WERI-Rb-1 (cell line): ENCODE measurements at regions not wholly inside any gene's neighbourhood (a gene's known extent, or its start where the extent isn't known, plus 50 kb on each side); places are given as distances from the start of the nearest gene placed in this dataset.

Experiments
- DNase-seq: peaks from one replicate; pipeline ENCODE4 v3.0.0-alpha.2; 2020
- H3K27ac ChIP-seq: fragments of 250-450 bp; sonication (Bioruptor Pico); 2 replicates; pipeline ENCODE4 v1.5.1; 2020; ENCODE audit warnings: mild to moderate bottlenecking, moderate library complexity
- H3K27me3 ChIP-seq: fragments of 250-450 bp; sonication (Bioruptor Pico); 2 replicates; pipeline ENCODE4 v1.5.1; 2021; ENCODE audit warnings: mild to moderate bottlenecking, low read depth, moderate library complexity; ENCODE audit not compliant: insufficient read depth, severe bottlenecking
- H3K36me3 ChIP-seq: fragments of 250-450 bp; sonication (Bioruptor Pico); 2 replicates; pipeline ENCODE4 v1.5.1; 2020; ENCODE audit warnings: mild to moderate bottlenecking, moderate library complexity
- H3K4me3 ChIP-seq: 2 replicates; pipeline ENCODE4 v1.5.1; 2011; ENCODE audit warnings: low read depth, mild to moderate bottlenecking, control low read depth, low read length
- H3K9me3 ChIP-seq: fragments of 250-450 bp; sonication (Bioruptor Pico); 2 replicates; pipeline ENCODE4 v1.5.1; 2021; ENCODE audit warnings: mild to moderate bottlenecking, moderate library complexity; ENCODE audit not compliant: severe bottlenecking
- CTCF ChIP-seq: IDR thresholded peaks from 2 replicates; pipeline ENCODE4 v1.5.1; 2011; ENCODE audit warnings: low read depth, mild to moderate bottlenecking, control low read depth, inconsistent platforms, low read length

DNA sequence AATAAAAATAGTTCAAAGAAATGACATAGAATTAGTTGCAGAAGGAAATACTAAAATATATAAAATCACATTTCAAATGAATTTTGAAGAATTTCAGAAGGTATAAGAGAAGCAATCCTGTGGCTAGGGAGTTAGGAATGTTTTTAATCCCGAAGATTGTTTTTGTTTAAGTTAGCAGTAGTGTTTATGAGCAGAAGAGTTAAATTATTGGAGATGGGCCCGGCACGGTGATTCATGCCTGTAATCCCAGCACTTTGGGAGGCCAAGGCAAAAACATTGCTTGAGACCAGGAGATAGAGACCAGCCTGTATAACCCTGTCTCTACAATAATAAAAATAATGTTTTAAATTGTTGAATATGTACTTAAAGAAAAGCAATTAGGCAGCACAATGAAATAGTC lies 432.5 kb downstream of the MFSD1 start:
- TF ChIP-seq CTCF = no peak
- Histone ChIP-seq H3K9me3 (peaks cover 2% of the 10 kb centered on the region), H3K27me3 (peaks cover 9% of the 10 kb centered on the region), H3K36me3 (no peaks in the 10 kb centered on the region), H3K4me3 (no peak overlapping the region), H3K27ac (no peak overlapping the region)
- no peak for DNase-seq

DNA sequence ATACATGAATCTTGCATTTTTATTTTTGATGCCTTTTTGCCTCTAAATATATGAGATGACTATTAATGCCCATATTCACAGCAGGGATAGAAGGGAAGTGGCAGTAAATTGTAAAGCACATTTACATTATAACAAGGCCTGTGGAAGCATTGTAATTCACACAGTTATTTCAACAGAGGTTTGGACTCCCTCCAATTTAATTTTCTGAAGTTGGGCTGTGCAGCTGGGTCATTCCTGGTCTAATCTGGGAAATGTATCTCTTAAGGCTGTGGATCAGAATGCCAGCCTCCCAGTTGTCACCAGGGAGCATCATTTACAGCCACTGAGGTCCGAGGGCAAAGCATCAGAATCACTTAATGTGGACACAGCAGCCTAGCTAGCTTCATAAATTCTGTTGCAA lies 434.5 kb downstream of the MFSD1 start:
- TF ChIP-seq CTCF = no peak
- Histone ChIP-seq H3K27ac (no peak overlapping the region), H3K27me3 (peaks cover 9% of the 10 kb centered on the region), H3K36me3 (no peaks in the 10 kb centered on the region), H3K4me3 (no peak overlapping the region), H3K9me3 (no peaks in the 10 kb centered on the region)
- DNase-seq = no peak

- peaks cover 9% of the 10 kb centered on the region for H3K27me3 ChIP-seq
Measured at GRCh38 chr3:159237226-159237625, 435.4 kb downstream of the MFSD1 start.

DNA sequence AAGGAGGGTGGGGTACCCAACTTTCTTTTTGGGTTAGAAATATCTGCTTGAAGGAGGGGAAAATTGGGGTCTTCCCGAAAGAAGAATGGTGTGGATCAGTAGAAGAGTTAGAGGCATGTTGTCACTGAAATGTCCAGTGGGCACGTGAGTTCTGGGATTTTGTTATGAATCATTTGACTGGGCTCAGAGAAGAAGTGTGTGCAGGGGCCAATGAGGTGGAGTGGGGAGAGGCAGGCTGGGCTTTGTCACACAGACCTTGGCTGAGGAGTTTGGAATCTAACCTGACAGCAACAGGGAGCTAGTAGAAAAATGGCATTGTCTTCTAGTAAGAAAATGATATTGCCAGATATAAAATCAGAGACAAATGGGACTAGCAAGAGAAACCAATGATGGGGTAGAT lies 436.8 kb downstream of the MFSD1 start:
- Histone ChIP-seq H3K4me3 (no peak overlapping the region), H3K27me3 (peaks cover 7% of the 10 kb centered on the region), H3K36me3 (no peaks in the 10 kb centered on the region), H3K27ac (no peak overlapping the region), H3K9me3 (no peaks in the 10 kb centered on the region)
- TF ChIP-seq CTCF = no peak
- no peak for DNase-seq

More at GRCh38 chr3:159237226-159237625, 435.4 kb downstream of the MFSD1 start:
- no peaks in the 10 kb centered on the region for H3K36me3 ChIP-seq
- H3K4me3 ChIP-seq = no peak overlapping the region
- no peaks in the 10 kb centered on the region for H3K9me3 ChIP-seq
- TF ChIP-seq CTCF = no peak
- no peak overlapping the region for H3K27ac ChIP-seq
- DNase-seq = no peak

GRCh38 chr3:159239059-159239458 lies 437.2 kb downstream of the MFSD1 start:
- no peak for TF ChIP-seq CTCF
- Histone ChIP-seq H3K4me3 (no peak overlapping the region), H3K27me3 (peaks cover 7% of the 10 kb centered on the region), H3K27ac (no peak overlapping the region), H3K36me3 (no peaks in the 10 kb centered on the region), H3K9me3 (no peaks in the 10 kb centered on the region)
- DNase-seq = no peak

DNA sequence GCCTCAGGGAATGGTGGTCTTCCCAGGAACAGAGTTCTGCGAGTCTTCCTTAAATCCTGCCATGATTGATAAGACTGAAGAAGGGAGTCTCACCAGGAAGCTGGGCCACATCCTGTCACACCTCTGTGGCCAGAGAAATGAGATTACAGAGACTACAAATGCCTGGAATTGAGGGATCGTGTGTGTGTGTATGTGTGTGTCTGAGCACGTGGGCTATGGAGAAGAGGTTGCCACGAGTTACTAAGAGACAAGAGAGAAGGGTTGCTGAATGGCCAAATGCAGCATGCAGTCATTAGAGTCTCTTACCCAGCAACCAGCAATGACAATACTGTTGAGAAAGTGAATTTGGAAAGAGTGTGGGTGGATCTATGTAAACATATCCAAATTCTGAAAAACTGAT lies 443.1 kb downstream of the MFSD1 start:
- TF ChIP-seq CTCF = no peak
- DNase-seq = no peak
- H3K36me3 ChIP-seq = no peaks in the 10 kb centered on the region
- no peaks in the 10 kb centered on the region for H3K9me3 ChIP-seq
- H3K27me3 ChIP-seq = no peaks in the 10 kb centered on the region
- H3K4me3 ChIP-seq = no peak overlapping the region
- no peak overlapping the region for H3K27ac ChIP-seq
